HG02943 (cell line): ENCODE measurements at regions not wholly inside any gene's neighbourhood (a gene's known extent, or its start where the extent isn't known, plus 50 kb on each side); places are given as distances from the start of the nearest gene placed in this dataset.

ENCODE experiments used
- ATAC-seq: cut with Tn5 transposase; IDR thresholded peaks from one replicate; pipeline ENCODE4 v1.9.1; 2021; ENCODE audit warnings: mild to moderate bottlenecking, low read depth, moderate library complexity; ENCODE audit not compliant: unreplicated experiment

DNA sequence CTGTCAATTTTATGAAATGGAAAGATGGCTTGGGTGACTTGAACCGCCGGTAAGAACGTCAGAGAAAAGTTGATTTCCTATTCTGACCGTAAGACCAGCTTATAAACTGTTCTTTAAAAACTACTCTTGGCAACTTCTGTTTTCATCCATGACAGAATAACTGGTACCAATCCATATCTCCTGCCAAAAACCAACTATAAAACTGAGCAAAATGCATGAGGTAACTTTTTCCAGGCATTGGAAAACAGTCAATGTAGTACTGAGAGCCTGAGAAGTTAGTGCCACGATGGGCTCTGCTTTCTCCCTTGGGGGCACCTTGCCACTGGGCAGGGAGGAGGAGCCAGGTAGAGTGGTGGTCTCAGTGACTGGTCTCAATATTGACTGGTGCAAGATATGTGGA is 615.2 kb upstream of the TBL1XR1 start:
- ATAC-seq, result no peak

GRCh38 chr3:177813322-177813721 is 616.0 kb upstream of the TBL1XR1 start:
- ATAC-seq, result no peak

DNA sequence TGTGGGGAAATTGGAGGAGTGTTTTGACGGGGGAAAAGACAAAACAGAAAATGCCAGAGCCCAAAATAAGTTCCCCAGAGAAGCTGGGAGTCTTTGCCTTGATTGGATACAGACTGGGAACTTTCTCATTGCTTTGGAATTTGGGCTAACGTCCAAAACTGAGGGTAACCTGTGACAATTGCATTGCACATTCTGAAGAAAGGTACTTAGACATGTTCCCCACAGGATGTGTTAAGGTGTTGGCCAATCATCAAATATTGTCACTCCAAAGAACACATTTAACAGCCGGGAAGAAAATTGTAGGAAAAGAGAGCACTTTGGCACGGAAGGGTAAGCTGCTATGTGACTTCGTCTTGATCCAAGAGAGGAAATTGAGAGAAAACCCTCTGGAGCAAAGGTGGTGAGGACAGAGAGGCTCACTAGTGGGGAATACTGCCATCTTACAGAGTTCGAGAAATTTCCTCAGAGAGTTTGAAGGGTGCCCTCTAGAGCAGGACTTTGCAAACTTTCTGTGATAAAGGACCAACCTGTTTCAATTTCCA is 619.5 kb upstream of the TBL1XR1 start:
- no peak for ATAC-seq

DNA sequence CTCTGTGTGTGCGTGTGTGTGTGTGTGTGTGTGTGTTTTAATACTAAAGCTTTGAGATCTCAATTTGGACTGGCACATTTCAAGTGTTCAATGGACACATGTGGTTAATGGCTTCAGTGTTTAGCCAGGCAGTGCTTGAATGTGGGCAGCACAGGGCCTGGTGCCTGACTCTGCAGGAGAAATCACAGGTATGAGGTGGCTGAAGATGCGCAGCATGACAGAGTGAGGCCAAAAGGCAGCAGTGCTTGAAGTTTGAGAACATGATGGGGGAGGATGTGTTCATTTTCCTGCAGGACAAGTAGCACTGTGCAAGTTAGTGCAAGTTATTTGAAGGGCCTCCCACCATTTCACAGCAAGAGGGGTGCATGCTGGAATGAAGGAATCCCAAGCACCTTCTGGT is 620.5 kb upstream of the TBL1XR1 start:
- ATAC-seq, result no peak

DNA sequence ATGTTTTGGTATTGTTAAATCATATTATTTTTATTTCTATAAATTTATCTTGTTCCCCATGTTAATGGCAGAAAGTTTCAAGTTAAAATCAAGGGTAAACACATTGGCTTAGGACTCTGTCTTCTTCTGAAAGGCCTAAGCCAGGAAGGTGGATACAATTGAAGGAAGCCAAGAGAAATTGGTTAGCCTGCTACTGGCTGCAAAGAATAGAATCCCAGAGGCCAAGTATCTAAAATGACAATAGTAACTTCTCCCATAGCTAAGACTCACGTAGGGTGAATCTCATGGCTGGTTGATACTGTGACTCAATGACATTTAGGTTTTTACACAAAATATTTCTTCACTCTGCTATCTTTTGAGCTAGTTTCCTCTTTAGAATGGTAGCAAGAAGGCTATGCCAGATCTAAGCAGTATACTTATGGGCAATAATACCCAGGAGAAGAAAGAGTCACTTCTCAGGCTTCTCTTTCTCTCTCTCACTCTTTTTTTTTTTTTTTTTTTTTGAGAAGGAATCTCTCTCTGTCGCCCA is 621.5 kb upstream of the TBL1XR1 start:
- no peak for ATAC-seq

DNA sequence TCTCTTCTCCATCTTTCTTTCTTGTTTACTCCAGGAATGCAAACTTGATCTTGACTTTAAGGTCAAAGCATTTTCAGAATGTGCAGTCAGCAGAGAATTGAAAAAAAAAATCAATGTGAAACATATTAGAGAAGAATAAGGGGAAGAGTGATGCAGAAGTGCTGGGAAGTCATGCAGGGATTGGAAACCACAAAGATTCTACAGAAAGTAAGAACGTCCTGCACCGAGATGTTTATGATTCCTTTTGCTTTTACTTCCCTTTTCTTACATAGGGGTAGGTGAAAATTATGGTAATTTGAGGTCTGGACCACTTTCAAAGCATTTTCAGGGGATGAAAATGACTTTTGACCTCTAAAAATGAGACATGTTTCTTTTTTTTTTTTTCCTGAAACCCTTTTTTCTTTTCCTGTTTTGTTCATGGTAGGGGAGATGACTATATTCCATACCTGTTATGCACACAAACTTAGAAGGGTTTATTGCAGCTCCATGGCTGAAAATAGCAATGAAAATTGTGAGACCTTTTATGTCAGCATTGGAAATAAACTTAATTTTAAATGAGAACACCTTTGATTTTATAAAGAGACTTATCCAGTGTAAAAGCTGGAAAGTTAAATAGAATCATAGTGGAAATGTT is 623.5 kb upstream of the TBL1XR1 start:
- no peak for ATAC-seq

DNA sequence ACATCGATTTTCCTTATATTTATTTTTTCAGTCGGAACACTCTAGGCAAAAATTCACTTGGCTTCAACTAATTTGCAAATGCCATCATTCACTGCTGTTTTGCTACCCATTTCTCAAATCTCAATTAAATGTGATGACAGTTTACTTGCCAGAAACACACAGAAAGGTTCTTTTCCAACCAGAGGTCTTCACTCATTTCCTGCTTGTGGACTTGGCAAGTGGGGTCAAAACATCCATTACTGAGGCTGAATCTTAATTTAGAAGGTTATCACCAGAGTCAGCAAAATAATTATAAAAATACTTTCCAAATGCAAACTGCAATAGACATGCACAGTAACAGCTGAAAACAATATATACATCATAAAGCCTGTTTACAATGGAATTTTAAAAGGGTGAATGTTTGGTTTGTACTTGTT is 625.4 kb upstream of the TBL1XR1 start:
- no peak for ATAC-seq

DNA sequence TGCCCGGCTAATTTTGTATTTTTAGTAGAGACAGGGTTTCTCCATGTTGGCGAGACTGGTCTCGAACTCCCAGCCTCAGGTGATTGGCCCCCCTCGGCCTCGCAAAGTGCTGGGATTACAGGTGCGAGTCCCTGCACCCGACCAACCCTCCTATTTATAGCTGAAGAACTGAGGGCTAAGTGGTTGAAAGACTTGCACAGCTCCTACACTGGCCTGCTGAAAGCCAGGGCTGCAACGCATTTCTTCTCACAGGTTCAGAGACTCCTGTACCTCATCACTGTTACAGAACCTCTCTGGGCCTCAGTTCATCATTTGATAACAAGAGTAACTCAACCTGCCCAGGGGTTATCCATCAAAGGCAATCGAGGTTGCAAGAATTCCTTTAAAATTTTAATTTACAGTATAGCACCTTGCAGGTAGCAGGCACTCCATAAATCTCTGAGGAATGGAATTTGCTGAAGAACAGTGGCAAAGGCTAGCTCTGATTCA is 626.5 kb upstream of the TBL1XR1 start:
- ATAC-seq, result no peak

- ATAC-seq, result no peak
Observed at GRCh38 chr3:177824190-177824786, 627.0 kb upstream of the TBL1XR1 start.

GRCh38 chr3:177824841-177825240 is 627.6 kb upstream of the TBL1XR1 start:
- no peak for ATAC-seq

GRCh38 chr3:177826253-177826652 is 629.0 kb upstream of the TBL1XR1 start:
- ATAC-seq, result no peak

GRCh38 chr3:177827511-177828207 is 630.4 kb upstream of the TBL1XR1 start:
- no peak for ATAC-seq

- ATAC-seq, result no peak
Observed at GRCh38 chr3:177828208-177828565, 630.9 kb upstream of the TBL1XR1 start.

DNA sequence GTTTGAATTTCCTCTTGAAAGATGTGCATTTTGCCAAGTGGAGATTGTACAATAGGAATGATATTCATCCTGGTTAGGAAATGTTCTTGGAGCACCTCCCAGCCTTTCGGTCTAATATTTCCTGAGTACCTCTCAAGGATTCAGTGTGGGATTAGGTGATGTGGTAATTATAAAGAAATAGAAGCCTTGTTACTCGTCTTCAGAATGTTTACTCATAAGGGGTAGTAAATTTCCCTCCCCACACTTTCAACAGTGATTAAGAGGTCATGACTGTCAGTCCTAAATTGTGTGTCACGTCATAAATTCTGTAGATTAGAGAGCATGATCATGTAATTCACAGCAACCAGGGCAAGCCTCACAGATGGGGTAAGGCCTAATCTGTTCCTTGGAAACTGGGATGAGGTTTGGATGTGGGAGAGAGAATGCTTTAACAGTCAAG is 633.1 kb upstream of the TBL1XR1 start:
- ATAC-seq, result no peak

- ATAC-seq, result no peak
Observed at GRCh38 chr3:177831361-177831760, 634.1 kb upstream of the TBL1XR1 start.

- ATAC-seq, result no peak
Observed at GRCh38 chr3:177832880-177833279, 635.6 kb upstream of the TBL1XR1 start.

DNA sequence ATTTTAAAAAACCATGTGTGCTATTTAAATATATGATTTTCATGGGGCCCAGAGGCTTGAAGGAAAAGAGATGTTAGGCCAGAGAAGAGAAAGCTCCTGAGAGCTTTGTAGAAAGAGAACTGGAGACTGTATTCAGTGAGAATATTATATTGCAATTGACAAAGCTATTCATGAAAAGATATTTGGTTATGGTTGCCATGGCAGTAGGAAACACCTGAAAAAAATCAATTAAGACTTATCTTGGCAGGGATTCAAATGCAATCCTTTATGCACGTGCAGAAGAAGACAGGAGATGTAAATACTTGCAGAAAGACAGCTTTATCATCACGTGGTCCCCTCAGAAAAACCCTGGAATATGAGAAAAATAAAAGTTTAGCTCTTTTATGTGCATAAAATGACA is 636.0 kb upstream of the TBL1XR1 start:
- ATAC-seq, result no peak

DNA sequence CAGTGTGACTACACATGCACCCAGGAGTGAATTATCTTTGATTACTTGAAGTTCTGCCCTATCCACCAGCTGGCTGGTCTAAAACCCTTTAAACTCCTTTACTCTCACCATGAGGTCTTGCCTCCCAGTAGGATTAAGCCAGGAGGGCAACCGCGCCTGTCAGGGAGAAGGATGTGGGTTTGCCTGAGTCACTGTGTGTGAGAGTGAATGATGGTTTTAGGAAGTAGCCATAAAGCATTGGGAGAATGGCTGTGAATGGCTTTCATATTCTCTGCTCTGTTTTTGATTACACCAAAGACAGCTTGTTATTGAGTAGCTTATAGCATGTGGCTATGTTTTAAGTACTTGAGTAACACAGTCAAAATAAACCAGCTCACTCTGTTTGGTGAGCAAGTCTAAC is 637.7 kb upstream of the TBL1XR1 start:
- ATAC-seq, result no peak

DNA sequence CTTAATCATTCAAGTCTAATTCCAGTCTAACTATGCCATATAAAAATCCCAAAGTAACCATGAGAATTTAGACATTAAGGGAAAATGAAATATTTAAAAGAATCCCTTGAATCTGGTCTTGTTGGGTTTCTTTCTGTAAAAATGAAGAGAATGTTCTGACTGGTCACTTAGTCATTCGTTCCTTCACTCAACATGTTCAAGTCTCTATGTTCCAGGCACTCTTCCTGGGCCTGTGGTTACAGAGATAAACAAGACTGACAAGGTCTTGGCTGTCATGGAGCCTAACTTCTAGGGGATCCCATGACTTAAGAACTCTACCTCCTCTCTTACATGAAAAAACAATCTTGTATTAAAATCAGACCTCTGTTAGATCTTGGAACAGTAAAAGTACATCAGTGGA is 638.6 kb upstream of the TBL1XR1 start:
- ATAC-seq, result no peak

DNA sequence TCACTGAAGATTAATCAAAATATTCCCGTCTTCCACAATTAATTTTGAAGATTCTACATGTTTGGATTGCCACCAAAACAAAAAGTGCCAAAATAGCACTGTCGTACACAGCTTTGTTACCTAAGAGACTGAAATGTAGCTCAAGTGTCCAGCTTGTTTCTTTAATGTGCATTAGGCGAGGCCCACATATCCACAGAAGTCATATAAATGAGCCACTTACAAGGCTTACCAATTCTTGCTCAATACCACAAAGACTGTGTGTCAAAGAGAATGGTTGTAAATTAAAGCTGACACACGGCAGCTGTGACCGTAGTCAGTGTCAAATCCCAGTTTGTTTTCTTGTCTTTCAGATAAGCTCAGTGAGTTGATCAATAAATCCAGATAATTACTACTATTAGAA is 639.4 kb upstream of the TBL1XR1 start:
- ATAC-seq, result no peak

DNA sequence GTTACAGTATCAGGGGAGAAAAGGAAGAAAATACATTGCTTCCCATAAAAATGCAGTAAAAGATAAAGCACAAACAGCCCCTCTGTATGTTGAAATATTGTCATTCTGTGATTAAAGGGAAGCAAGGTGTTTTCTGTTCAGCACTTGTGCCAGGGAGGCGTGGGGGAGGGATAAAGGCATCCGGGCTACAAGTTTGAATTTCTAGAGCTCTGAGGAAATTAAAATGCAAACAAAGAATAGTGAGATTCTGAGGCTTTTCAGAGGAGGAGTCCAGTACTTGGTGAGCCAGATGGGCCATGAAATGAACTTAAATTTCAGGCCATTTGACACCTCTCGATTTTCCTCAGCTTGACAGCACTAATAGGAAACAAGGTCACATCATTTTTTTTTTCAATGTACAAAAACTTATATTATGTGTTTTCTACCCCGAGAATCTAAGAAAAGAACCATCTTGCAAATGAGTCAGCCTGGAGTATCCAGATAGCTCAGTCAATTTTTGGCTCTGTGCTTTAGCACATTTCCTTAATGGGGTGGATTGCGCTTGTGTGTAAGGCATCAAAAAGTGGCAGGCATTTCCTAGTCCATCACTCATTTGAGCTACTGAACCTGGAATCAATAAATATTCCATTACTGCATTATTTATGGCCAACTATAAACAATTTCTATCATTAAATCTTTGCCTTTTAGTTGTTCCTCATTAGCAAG is 640.8 kb upstream of the TBL1XR1 start:
- ATAC-seq, result no peak
